ENCODE measurements at regions not wholly inside any gene's neighbourhood (a gene's known extent, or its start where the extent isn't known, plus 50 kb on each side); places are given as distances from the start of the nearest gene placed in this dataset.

GRCh38 chr6:141313986-141314385 lies 818.7 kb upstream of the GJE1 start:
- DNase-seq (ENCODE audit: low spot score), result no peak

- no peak for DNase-seq (ENCODE audit: low spot score)
Measured at GRCh38 chr6:141309295-141309694, 823.4 kb upstream of the GJE1 start.

- no peak for DNase-seq (ENCODE audit: low spot score)
Measured at GRCh38 chr6:141307309-141307998, 825.3 kb upstream of the GJE1 start.

GRCh38 chr6:141303907-141304306 lies 828.8 kb upstream of the GJE1 start:
- DNase-seq (ENCODE audit: low spot score), result no peak

GRCh38 chr6:141301779-141302178 lies 830.9 kb upstream of the GJE1 start:
- no peak for DNase-seq (ENCODE audit: low spot score)

- no peak for DNase-seq (ENCODE audit: low spot score)
Measured at GRCh38 chr6:141290941-141291721, 841.6 kb upstream of the GJE1 start.

- DNase-seq (ENCODE audit: low spot score), result no peak
Measured at GRCh38 chr6:141288947-141289346, 843.8 kb upstream of the GJE1 start.

- no peak for DNase-seq (ENCODE audit: low spot score)
Measured at GRCh38 chr6:141282263-141282662, 850.5 kb upstream of the GJE1 start.

GRCh38 chr6:141269684-141270083 lies 863.0 kb upstream of the GJE1 start:
- DNase-seq (ENCODE audit: low spot score), result no peak

- DNase-seq (ENCODE audit: low spot score), result no peak
Measured at GRCh38 chr6:141267420-141267819, 865.3 kb upstream of the GJE1 start.

GRCh38 chr6:141265756-141266623 lies 866.7 kb upstream of the GJE1 start:
- DNase-seq (ENCODE audit: low spot score), result peak; percentile 7

GRCh38 chr6:141264101-141264500 lies 868.6 kb upstream of the GJE1 start:
- DNase-seq (ENCODE audit: low spot score), result no peak

- no peak for DNase-seq (ENCODE audit: low spot score)
Measured at GRCh38 chr6:141261672-141262060, 871.1 kb upstream of the GJE1 start.

- DNase-seq (ENCODE audit: low spot score), result no peak
Measured at GRCh38 chr6:141261016-141261671, 871.6 kb upstream of the GJE1 start.

GRCh38 chr6:141260627-141261015 lies 872.1 kb upstream of the GJE1 start:
- DNase-seq (ENCODE audit: low spot score), result no peak

GRCh38 chr6:141259807-141260206 lies 872.9 kb upstream of the GJE1 start:
- DNase-seq (ENCODE audit: low spot score), result no peak

- DNase-seq (ENCODE audit: low spot score), result no peak
Measured at GRCh38 chr6:141259091-141259490, 873.6 kb upstream of the GJE1 start.

GRCh38 chr6:141258516-141258915 lies 874.2 kb upstream of the GJE1 start:
- no peak for DNase-seq (ENCODE audit: low spot score)

GRCh38 chr6:141254336-141254735 lies 878.4 kb upstream of the GJE1 start:
- DNase-seq (ENCODE audit: low spot score), result no peak

GRCh38 chr6:141252828-141253608 lies 879.7 kb upstream of the GJE1 start:
- no peak for DNase-seq (ENCODE audit: low spot score)

GRCh38 chr6:141251286-141251685 lies 881.4 kb upstream of the GJE1 start:
- DNase-seq (ENCODE audit: low spot score), result no peak
